ENCODE measurements at regions not wholly inside any gene's neighbourhood (a gene's known extent, or its start where the extent isn't known, plus 50 kb on each side); places are given as distances from the start of the nearest gene placed in this dataset.
A peak's percentile ranks its signal among the peaks of the same experiment; 100 is the strongest.
"Not testable (repeated sequence)": the region's sequence is repeated elsewhere in the genome, so short reads cannot be mapped to it uniquely, and the experiment has no call there.

DNA sequence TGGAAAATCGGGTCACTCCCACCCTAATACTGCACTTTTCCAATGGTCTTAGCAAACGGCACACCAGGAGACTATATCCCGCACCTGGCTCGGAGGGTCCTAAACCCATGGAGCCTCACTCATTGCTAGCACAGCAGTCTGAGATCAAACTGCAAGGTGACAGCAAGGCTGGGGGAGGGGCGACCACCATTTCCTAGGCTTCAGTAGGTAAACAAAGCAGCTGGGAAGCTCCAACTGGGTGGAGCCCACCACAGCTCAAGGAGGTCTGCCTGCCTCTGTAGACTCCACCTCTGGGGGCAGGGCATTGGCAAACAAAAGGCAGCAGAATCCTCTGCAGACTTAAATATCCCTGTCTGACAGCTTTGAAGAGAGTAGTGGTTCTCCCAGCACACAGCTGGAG is 109.0 kb upstream of the DEFB108B start:
- not testable (repeated sequence) for DNase-seq

DNA sequence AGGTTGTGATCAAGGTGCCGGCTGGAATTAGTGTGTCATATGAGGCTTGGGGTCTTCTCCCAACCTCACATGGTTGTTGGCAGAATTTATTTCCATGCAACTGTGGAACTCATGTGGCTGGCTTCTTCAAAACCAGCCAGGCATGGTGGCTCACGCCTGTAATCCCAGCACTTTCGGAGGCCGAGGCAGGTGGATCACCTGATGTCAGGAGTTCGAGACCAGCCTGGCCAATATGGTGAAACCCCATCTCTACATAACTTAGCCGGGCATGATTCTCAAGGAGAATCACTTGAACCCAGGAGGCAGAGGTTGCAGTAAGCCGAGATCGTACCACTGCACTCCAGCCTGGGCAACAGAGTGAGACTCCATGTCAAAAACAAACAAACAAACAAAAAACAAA is 102.3 kb upstream of the DEFB108B start:
- DNase-seq: not testable (repeated sequence)

DNA sequence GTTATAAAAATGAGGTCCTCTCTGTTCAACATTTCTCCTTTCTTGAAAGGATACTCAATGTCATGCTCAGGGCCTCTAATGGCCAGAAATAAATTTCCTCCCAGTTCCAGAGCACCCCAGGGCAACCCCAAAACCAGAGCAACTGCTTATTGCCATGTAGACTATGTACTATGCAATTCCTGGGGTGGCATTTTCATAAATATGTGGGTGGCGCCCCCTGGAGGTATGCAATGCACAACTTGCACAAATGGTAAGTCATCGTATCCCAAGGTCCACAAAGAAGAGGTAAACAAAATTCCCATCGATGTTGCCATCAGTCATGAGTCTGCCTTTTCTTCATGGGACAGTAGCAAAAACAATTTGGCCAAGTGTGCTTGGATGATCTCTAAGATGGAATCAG is 98.6 kb upstream of the DEFB108B start:
- not testable (repeated sequence) for DNase-seq

DNA sequence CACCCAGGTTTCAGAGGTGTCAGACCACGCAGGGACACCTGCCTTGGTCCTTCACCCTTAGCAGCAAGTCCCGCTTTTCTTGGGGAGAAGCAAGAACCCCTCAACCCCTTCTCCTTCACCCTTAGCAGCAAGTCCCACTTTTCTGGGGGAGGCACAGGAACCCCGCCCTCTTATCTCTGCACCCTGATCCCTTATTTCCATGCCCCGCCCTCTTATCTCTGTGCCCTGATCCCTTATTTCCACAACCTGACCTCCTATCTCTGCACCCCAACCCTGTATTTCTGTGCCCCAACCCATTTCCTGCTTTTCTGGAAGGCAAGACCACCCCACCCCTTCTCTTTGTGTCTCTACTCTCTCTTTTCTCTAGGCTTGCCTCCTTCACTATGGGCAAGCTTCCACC is 94.7 kb upstream of the DEFB108B start:
- DNase-seq: not testable (repeated sequence)

DNA sequence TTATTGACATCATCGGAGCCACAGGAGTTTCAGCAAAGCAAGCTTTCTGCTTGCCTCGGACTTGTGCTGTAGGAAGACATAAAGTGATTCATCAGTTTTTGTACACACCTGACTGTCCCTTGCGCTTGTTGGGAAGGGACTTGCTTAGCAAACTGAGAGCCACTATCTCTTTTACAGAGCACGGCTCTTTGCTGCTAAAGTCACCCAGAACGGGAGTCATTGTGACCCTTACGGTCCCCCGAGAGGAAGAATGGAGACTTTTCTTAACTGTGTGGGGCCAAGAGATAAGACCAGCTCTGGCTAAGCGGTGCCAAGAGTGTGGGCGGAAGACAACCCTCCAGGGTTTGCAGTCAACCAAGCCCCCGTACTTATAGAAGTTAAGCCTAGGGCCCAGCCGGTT is 89.6 kb upstream of the DEFB108B start:
- DNase-seq: not testable (repeated sequence)

DNA sequence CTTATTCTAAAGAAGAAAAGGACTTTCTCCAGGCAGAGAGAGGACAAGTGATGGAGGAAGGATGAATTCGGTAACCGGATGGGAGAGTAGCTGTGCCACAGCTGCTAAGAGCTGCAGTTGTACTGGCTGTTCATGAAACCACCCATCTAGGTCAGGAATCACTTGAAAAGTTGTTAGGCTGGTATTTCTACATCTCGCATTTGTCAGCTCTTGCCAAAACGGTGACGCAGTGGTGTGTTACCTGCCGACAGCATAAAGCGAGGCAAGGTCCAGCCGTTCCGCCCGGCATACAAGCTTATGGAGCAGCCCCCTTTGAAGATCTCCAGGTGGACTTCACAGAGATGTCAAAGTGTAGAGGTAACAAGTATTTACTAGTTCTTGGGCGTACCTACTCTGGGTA is 87.3 kb upstream of the DEFB108B start:
- DNase-seq: not testable (repeated sequence)

DNA sequence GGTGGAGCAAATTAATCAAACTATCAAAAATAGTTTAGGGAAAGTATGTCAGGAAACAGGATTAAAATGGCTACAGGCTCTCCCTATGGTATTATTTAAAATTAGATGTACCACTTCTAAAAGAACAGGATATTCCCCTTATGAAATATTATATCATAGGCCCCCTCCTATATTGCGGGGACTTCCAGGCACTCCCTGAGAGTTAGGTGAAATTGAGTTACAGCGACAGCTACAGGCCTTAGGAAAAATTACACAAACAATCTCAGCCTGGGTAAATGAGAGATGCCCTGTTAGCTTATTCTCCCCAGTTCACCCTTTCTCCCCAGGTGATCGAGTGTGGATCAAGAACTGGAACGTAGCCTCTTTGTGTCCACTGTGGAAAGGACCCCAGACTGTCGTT is 86.7 kb upstream of the DEFB108B start:
- DNase-seq: not testable (repeated sequence)

DNA sequence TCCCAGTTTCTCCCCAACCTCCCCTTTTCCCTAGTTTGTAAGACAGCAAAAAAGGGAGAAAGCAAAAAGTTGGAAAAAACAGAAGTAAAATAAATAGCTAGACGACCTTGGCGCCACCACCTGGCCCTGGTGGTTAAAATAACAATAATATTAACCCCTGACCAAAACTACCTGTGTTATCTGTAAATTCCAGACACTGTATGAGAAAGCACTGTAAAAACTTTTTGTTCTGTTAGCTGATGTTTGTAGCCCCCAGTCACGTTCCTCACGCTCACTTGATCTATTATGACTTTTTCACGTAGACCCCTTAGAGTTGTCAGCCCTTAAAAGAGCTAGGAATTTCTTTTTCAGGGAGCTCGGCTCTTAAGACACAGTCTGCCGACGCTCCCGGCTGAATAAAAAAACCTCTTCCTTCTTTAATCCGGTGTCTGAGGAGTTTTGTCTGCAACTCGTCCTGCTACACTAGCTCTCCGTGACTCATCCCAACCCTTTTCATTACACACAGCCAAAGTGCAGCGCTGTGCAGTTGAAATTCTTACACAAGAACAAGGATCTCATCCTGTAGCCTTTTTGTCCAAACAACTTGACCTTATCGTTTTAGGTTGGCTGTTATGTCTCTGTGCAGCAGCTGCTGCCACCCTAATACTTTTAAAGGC is 83.9 kb upstream of the DEFB108B start:
- not testable (repeated sequence) for DNase-seq

DNA sequence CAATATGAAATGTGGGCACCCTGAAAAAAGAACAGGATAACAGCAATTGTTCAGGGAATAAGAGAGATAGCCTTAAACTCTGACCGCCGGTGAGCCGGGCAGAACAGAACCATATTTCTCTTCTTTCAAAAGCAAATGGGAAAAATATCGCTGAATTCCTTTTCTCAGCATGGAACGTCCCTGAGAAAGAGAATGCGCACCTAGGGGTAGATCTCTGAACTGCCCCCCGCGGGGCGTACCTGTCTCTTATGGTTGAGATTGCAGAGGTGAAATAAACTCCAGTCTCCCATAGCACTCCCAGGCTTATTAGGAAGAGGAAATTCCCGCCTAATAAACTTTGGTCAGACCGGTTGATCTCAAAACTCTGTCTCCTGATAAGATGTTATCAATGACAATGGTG is 82.1 kb upstream of the DEFB108B start:
- DNase-seq: not testable (repeated sequence)

DNA sequence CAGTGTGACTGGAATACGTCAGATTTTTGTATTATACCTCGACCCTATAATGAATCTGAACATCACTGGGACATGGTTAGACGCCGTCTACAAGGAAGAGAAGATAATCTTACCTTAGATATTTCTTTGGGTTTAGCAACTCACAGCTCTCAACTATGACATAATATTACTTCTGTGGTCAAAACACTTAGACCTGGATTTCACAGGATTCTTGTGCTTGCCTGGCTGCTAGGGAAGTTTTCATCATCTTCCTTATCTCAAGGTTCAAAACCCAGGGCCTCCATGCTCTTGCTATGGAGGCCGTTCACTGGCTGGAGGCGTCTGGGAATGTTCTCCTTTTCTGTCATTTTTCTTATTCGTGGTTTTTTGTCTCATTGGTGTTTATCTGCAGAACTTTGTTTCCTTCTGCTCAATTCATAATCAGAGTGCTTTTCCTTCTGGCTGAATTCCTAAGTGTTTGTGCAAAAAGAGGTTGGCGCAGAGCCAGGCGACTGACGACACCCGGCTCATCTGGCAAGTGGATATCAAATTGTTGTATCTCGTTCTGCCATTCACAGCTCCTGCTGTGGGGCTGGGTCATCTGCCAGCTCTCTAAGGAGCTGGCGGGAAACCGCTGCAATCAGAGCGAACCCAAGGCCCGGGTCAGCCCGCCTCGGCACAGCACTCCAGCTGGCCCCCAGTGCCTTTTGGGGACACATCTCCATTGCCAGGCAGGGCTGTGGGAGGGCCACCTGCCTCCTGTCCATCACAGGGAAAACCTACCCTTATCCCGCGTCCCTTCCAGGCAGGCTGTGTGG is 68.1 kb upstream of the DEFB108B start:
- DNase-seq: peak; percentile 21

DNA sequence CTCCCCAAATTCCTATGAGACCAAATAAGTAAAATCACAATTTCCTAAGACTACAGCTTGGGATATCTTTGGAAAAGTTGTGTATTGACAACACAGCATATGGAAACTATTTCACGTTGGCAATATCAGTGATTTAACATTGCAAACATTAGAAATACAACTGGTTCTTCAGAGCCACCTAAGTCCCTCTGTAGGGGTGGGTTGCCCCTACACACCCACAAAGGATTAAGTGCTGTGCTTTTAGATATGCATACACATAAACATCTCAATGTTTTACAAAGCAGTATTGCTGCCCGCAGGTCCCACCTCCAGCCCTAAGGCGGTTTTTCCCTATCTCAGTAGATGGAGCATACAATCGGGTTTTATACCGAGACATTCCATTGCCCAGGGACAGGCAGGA is 66.0 kb upstream of the DEFB108B start:
- not testable (repeated sequence) for DNase-seq

DNA sequence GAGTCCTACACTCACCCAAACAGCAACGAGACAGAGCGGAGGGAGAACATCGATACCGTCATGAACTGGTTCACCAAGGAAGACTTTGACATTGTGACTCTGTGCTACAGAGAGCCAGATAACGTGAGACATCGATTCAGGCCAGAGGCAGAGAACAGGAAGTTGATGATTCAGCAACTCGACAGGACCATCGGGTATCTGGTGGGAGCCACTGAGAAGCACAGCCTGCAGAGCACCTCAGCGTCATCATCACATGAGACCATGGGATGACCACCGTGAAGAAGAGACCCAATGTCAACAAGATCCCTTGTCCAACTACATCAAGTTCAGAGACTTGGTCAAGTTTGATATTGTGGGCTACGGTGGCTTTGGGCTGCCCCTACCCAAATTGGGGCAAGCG is 60.8 kb upstream of the DEFB108B start:
- not testable (repeated sequence) for DNase-seq

DNA sequence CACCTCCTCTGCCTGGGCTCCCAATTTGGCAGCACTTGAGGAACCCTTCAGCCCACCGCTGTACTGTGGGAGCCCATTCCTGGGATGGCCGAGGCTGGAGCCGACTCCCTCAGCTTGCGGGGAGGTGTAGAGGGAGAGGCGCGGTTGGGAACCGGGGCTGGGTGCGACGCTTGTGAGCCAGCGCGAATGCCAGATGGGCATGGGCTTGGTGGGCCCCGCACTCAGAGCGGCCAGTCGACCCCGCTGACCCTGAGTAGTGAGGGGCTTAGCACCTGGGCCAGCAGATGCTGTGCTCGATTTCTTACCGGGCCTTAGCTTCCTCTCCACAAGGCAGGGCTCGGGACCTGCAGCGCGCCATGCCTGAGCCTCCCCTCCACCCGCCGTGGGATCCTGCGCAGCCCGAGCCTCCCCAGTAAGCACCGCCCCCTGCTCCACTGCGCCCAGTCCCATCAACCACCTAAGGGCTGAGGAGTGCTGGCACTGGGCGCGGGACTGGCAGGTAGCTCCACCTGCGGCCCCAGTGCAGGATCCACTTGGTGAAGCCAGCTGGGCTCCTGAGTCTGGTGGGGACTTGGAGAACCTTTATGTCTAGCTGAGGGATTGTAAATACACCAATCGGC is 58.3 kb upstream of the DEFB108B start:
- no peak for DNase-seq

DNA sequence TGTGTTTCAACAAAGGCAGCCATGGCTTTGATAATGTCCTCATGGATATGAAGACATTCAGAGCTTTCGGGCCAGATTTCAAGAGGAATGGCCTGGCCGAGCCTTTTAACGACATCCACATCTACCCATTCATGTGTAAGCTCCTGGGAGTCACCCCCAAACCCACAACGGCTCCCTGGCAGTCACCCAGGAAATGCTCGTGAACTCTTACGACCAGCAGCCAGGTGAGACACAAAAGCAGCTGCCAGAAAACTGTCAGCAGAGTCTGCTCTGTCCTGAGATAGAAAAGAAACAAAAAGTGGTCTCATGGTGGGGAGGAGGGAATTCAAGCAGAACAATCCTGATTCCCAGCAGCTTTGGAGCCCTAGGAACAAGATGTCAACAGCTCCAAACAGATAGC is 52.9 kb upstream of the DEFB108B start:
- DNase-seq: peak; percentile 2

DNA sequence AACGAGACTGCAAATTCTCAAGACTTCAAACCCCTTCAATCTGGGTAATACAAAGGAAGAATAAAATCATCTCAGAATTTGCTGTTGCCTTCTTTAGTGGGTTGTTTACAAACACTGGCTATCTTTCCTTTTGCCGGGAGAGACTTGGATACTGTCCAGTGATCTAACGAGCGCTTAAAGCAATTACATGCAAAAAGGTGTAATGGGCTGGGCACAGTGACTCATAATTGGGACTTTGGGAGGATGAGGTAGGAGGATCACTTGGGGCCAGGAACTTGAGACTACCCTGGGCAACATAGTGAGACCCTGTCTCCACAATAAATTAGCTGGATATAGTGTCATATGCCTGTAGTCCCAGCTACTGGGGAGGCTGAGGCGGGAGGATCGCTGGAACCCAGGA is 52.2 kb upstream of the DEFB108B start:
- DNase-seq: peak; percentile 54

DNA sequence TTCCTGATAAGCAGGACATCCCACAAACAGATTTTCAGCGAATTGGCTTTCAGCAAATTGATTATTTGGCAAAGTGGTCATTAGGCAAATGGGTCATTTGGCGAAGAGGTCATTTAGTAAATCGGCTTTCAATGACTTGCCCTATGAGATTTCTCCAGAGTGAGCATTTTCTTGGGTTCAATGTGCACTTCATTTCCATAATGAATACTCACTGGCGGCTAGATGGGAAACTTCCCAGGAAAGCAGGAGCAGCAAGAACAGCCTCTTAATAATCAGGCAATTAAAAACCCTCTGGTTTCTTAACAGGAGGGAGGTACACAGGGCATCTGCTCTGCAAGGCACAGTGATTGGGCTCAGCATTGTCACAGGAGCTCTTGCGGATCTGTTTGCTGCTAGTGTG is 51.5 kb upstream of the DEFB108B start:
- not testable (repeated sequence) for DNase-seq

DNA sequence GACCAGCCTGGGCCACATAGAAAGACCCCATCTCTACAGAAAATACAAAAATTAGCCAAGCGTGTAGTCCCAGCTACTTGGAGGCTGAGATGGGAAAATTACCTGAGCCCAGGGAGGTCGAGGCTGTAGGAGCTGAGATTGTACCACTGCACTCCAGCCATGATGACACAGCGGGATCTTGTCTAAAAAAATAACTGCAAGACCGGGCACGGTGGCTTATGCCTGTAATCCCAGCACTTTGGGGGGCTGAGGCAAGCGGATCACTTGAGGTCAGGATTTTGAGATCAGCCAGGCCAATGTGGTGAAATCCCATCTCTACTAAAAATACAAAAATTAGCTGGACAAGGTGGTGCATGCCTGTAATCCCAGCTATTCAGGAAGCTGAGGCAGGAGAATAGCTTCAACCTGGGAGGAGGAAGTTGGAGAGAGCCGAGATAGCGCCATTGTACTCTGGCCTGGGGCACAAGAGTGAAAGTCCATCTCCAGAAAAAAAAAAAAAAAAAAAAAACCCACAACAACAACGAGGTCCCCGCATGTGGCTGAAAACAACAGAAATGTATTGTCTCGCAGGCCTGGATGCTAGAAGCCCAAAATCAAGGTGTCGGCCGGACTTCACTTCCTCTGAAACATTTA is 50.7 kb upstream of the DEFB108B start:
- DNase-seq: not testable (repeated sequence)

DNA sequence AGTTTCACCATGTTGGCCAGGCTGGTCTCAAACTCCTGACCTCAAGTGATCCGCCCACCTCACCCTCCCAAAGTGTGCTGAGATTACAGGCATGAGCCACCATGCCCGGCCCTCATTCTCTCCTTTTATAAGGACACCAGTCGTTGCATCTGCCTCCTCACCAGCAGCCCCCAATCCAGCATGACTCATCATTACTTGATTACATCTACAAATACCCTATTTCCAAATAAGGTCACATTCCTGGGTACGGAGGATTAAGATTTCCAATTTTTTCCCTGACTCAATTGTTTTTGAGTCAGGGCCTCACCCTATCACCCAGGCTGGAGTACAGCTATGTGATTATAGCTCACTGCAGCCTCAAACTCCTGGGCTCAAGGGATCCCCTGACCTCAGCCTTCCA is 49.8 kb upstream of the DEFB108B start:
- not testable (repeated sequence) for DNase-seq

Measured in NCI-H2029 (cell line).